ENCODE measurements at regions not wholly inside any gene's neighbourhood (a gene's known extent, or its start where the extent isn't known, plus 50 kb on each side); places are given as distances from the start of the nearest gene placed in this dataset.

- no peak for TF ChIP-seq CTCF (conservative IDR thresholded peaks at IDR 0.05; ENCODE audit: low read depth, low read length)
- TF ChIP-seq EZH2 (IDR thresholded peaks at IDR 0.05; ENCODE audit: low read length, unreplicated experiment), result no peak
- TF ChIP-seq EZH2phosphoT487 (IDR thresholded peaks at IDR 0.05; ENCODE audit: borderline replicate concordance, low read length), result no peak
These were observed 186.4 kb downstream of the ARHGAP12 start for GRCh38 chr10:31742255-31742654.

Data from PC-3 (cell line).